Esophagus squamous epithelium (tissue), 4 donors: ENCODE measurements at regions not wholly inside any gene's neighbourhood (a gene's known extent, or its start where the extent isn't known, plus 50 kb on each side); places are given as distances from the start of the nearest gene placed in this dataset.

Source experiments
- CTCF ChIP-seq, 6 experiments: fragments of 450-650 bp in 4 of 6; fragments of 200-600 bp in 2 of 6; sonication (generic) in 2 of 6; IDR thresholded peaks; one replicate each; pipeline ENCODE4 v1.5.1; 2016 to 2019; ENCODE audit warnings: antibody characterized with exemption in 6 of 6, mild to moderate bottlenecking in 4 of 6, moderate library complexity in 4 of 6
- POLR2A ChIP-seq, 4 donors: fragments of 450-650 bp; IDR thresholded peaks; one replicate each; pipeline ENCODE4 v1.6.1; 2017; ENCODE audit warnings: antibody characterized with exemption in 4 of 4, mild to moderate bottlenecking in 4 of 4, moderate library complexity in 3 of 4

- no peak for TF ChIP-seq CTCF (IDR thresholded peaks at IDR 0.05)
- TF ChIP-seq POLR2A (IDR thresholded peaks at IDR 0.05) = no peak
Observed at GRCh38 chr17:15894913-15895658, 49.8 kb upstream of the ADORA2B start.
